ENCODE measurements at regions not wholly inside any gene's neighbourhood (a gene's known extent, or its start where the extent isn't known, plus 50 kb on each side); places are given as distances from the start of the nearest gene placed in this dataset.

DNA sequence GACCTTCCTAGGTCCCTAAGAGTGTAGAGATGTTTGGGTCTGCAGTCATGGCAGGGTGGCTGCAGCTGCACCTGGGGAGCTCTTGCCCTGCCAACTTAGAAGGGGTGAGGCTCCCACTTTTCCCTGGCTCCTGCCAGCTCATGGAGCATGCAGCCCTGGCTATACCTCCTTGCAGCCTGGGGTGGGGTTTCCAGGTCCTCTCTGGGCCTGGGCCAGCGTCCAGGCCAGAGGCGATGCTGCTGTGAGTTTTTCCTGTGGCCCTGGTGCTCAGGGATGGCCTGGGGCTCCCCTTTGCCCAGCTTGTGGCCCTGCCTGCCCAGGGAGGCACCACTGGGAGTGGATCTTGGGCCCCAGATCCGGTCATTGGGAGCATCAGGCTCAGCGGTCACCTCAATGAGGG lies 109.8 kb upstream of the FAM180A start:
- Histone ChIP-seq H4K12ac (ENCODE audit: low read depth, low read length) (no peak overlapping the region), H3K4me1 (ENCODE audit: control insufficient read depth in 1 of 2, insufficient read depth in 2 of 2, low read length in 2 of 2) (peaks cover 0 to 7% of the 10 kb centered on the region in 2 experiments), H3K9me3 (ENCODE audit: insufficient read depth, low read depth, low read length) (peaks cover 3% of the 10 kb centered on the region), H2AFZ (ENCODE audit: insufficient read depth, low read length, poor library complexity) (no peak overlapping the region), H3K23ac (ENCODE audit: low read length) (no peak overlapping the region), H3K27me3 (ENCODE audit: insufficient read depth, low read length) (no peaks in the 10 kb centered on the region), H2BK12ac (ENCODE audit: low read length) (no peak overlapping the region), H4K91ac (ENCODE audit: low read depth, low read length) (no peak overlapping the region), H3K36me3 (ENCODE audit: control insufficient read depth in 1 of 2, insufficient read depth in 2 of 2, low read length in 2 of 2) (no peaks in the 10 kb centered on the region), H3K9ac (ENCODE audit: low read length) (no peak overlapping the region), H3K4ac (ENCODE audit: low read depth, low read length) (no peak overlapping the region), H2BK120ac (ENCODE audit: insufficient read depth, low read length, poor library complexity) (no peak overlapping the region), H3K18ac (ENCODE audit: low read length) (no peak overlapping the region), H2BK5ac (ENCODE audit: low read depth, low read length, poor library complexity) (no peak overlapping the region), H3K79me1 (ENCODE audit: low read length) (no peaks in the 10 kb centered on the region), H3K27ac (ENCODE audit: low read depth, low read length) (no peak overlapping the region), H3K79me2 (ENCODE audit: control insufficient read depth, insufficient read depth, low read length, poor library complexity) (no peaks in the 10 kb centered on the region), H3K4me2 (ENCODE audit: low read length) (no peak overlapping the region), H2AK5ac (ENCODE audit: low read length) (no peak overlapping the region), H3K4me3 (ENCODE audit: low read depth, low read length) (no peak overlapping the region), H3K14ac (ENCODE audit: low read length) (no peak overlapping the region), H4K8ac (ENCODE audit: low read depth, low read length) (no peak overlapping the region)
- DNase-seq: no peak
- WGBS (ENCODE audit: extremely low coverage, insufficient coverage, insufficient read length): no CpG with 5 or more reads among the region's 4 CpGs

DNA sequence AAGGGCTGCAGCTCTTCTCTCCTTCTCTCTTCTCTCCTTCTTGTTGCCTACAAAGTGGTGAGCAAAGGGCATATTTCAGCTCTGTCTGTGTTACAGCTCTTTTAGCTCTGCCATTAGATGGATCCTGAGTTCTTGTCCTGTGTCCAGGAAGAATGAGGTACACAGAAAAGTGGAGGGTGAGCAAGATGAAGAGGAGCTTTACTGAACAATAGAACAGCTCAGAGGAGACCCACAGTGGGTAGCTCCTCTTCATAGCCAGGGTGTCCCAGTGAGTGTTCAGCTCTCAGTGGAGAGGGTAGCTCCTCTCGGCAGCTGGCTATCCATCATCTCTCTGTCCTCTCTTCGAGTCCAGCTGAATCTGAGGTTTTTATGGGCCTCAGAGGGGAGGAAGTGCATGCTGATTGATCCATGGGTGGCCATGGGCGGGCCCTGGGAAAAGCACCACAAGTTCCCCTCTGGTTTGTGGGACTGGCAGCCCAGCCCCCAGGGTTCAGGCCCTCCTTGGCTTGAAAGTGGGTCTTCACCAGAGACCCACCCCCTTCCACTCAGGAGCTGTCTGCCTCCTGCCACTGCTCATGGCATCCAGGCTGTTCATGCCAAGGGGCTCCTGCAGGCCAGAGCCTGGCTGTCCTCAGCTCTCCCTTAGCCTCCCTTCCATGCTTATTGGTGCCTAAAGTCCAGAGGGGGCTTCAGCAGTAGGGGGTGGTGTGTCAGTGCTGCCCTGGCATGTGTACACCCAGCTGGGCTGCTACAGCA lies 109.1 kb upstream of the FAM180A start:
- Histone ChIP-seq H3K4ac (ENCODE audit: low read depth, low read length) (no peak overlapping the region), H3K18ac (ENCODE audit: low read length) (no peak overlapping the region), H3K4me2 (ENCODE audit: low read length) (no peak overlapping the region), H3K79me1 (ENCODE audit: low read length) (no peaks in the 10 kb centered on the region), H4K91ac (ENCODE audit: low read depth, low read length) (no peak overlapping the region), H2BK12ac (ENCODE audit: low read length) (no peak overlapping the region), H3K27me3 (ENCODE audit: insufficient read depth, low read length) (no peaks in the 10 kb centered on the region), H3K36me3 (ENCODE audit: control insufficient read depth in 1 of 2, insufficient read depth in 2 of 2, low read length in 2 of 2) (no peaks in the 10 kb centered on the region), H2BK120ac (ENCODE audit: insufficient read depth, low read length, poor library complexity) (no peak overlapping the region), H3K14ac (ENCODE audit: low read length) (no peak overlapping the region), H2AK5ac (ENCODE audit: low read length) (no peak overlapping the region), H4K8ac (ENCODE audit: low read depth, low read length) (no peak overlapping the region), H3K23ac (ENCODE audit: low read length) (no peak overlapping the region), H3K4me3 (ENCODE audit: low read depth, low read length) (no peak overlapping the region), H2BK5ac (ENCODE audit: low read depth, low read length, poor library complexity) (no peak overlapping the region), H3K9me3 (ENCODE audit: insufficient read depth, low read depth, low read length) (peaks cover 3% of the 10 kb centered on the region), H3K79me2 (ENCODE audit: control insufficient read depth, insufficient read depth, low read length, poor library complexity) (no peaks in the 10 kb centered on the region), H2AFZ (ENCODE audit: insufficient read depth, low read length, poor library complexity) (no peak overlapping the region), H4K12ac (ENCODE audit: low read depth, low read length) (no peak overlapping the region), H3K9ac (ENCODE audit: low read length) (no peak overlapping the region), H3K27ac (ENCODE audit: low read depth, low read length) (no peak overlapping the region), H3K4me1 (ENCODE audit: control insufficient read depth in 1 of 2, insufficient read depth in 2 of 2, low read length in 2 of 2) (peaks cover 0 to 5% of the 10 kb centered on the region in 2 experiments)
- no peak for DNase-seq
- WGBS (ENCODE audit: extremely low coverage, insufficient coverage, insufficient read length): no CpG with 5 or more reads among the region's 3 CpGs

DNA sequence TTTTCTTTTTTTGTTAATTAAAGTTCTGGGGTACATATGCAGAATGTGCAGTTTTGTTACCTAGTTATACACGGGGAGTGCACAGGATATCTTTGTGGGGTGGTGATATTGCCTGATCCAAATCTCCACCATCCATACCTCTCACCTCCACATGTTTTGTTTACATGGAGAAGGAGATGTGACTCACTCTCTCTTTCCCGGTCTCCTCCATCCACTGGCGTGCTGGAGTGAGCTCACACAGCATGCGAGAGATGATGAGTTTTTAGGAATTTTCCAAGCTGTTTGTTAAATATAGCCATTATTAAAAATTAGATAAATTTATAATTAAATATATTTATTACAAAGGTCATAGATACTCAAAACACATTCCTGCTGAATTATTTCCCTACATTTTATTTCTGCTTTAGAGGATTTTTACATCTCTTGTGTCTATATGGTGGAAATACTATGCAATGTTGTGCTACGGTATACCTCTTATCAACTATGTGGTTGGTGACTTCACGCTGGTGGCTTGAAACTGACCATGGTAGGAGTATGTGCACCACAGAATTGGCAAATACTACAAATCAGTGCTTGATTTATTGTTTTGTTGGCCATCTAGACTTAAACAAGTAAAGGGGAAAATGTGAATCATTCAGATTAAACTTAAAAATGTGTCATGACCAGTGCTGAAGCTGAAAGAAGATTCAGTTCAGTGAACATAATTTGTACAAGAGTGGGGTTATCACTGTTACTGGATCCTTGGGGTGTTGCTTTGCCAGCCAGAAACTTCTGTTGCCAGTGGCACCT lies 107.9 kb upstream of the FAM180A start:
- WGBS (ENCODE audit: extremely low coverage, insufficient coverage, insufficient read length): no CpG with 5 or more reads among the region's 6 CpGs
- no peak for DNase-seq
- Histone ChIP-seq H3K79me1 (ENCODE audit: low read length) (no peaks in the 10 kb centered on the region), H3K9me3 (ENCODE audit: insufficient read depth, low read depth, low read length) (peaks cover 3% of the 10 kb centered on the region), H4K12ac (ENCODE audit: low read depth, low read length) (no peak overlapping the region), H4K91ac (ENCODE audit: low read depth, low read length) (no peak overlapping the region), H2BK5ac (ENCODE audit: low read depth, low read length, poor library complexity) (no peak overlapping the region), H3K27ac (ENCODE audit: low read depth, low read length) (no peak overlapping the region), H3K4me1 (ENCODE audit: control insufficient read depth in 1 of 2, insufficient read depth in 2 of 2, low read length in 2 of 2) (peaks cover 0 to 5% of the 10 kb centered on the region in 2 experiments), H3K4me2 (ENCODE audit: low read length) (no peak overlapping the region), H3K18ac (ENCODE audit: low read length) (no peak overlapping the region), H2AFZ (ENCODE audit: insufficient read depth, low read length, poor library complexity) (no peak overlapping the region), H3K27me3 (ENCODE audit: insufficient read depth, low read length) (no peaks in the 10 kb centered on the region), H2BK12ac (ENCODE audit: low read length) (no peak overlapping the region), H3K36me3 (ENCODE audit: control insufficient read depth in 1 of 2, insufficient read depth in 2 of 2, low read length in 2 of 2) (no peaks in the 10 kb centered on the region), H4K8ac (ENCODE audit: low read depth, low read length) (no peak overlapping the region), H3K4me3 (ENCODE audit: low read depth, low read length) (no peak overlapping the region), H2AK5ac (ENCODE audit: low read length) (no peak overlapping the region), H3K14ac (ENCODE audit: low read length) (no peak overlapping the region), H2BK120ac (ENCODE audit: insufficient read depth, low read length, poor library complexity) (no peak overlapping the region), H3K79me2 (ENCODE audit: control insufficient read depth, insufficient read depth, low read length, poor library complexity) (no peaks in the 10 kb centered on the region), H3K4ac (ENCODE audit: low read depth, low read length) (no peak overlapping the region), H3K23ac (ENCODE audit: low read length) (no peak overlapping the region), H3K9ac (ENCODE audit: low read length) (no peak overlapping the region)

DNA sequence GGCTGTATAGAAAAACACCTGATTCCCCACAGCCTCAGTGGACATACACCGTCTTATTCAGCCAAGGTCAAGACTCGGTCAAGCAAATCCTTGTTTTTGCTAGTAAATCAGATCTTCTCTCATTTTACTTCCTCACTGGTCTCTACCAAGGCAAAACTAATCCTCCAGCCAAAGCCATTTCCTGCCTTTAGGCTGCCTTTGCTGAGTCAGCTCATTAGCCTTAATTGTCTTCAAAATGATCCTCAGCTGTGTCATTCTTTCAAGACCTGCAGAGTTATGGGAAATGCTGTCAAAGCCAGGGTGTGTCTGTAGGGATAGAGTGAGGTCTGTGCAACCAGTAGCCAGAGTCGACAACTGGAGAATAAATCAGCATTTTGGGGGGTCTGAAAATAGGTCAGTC lies 107.2 kb upstream of the FAM180A start:
- H3K23ac ChIP-seq (ENCODE audit: low read length): no peak overlapping the region
- H2AFZ ChIP-seq (ENCODE audit: insufficient read depth, low read length, poor library complexity): no peak overlapping the region
- H3K4me3 ChIP-seq (ENCODE audit: low read depth, low read length): no peak overlapping the region
- no peak overlapping the region for H3K27ac ChIP-seq (ENCODE audit: low read depth, low read length)
- no peaks in the 10 kb centered on the region for H3K79me2 ChIP-seq (ENCODE audit: control insufficient read depth, insufficient read depth, low read length, poor library complexity)
- DNase-seq: no peak
- no peaks in the 10 kb centered on the region for H3K36me3 ChIP-seq (ENCODE audit: control insufficient read depth in 1 of 2, insufficient read depth in 2 of 2, low read length in 2 of 2)
- H4K8ac ChIP-seq (ENCODE audit: low read depth, low read length): no peak overlapping the region
- H4K12ac ChIP-seq (ENCODE audit: low read depth, low read length): no peak overlapping the region
- no peak overlapping the region for H3K9ac ChIP-seq (ENCODE audit: low read length)
- no peaks in the 10 kb centered on the region for H3K27me3 ChIP-seq (ENCODE audit: insufficient read depth, low read length)
- no peak overlapping the region for H2BK12ac ChIP-seq (ENCODE audit: low read length)
- no peak overlapping the region for H3K4ac ChIP-seq (ENCODE audit: low read depth, low read length)
- H4K91ac ChIP-seq (ENCODE audit: low read depth, low read length): no peak overlapping the region
- no peak overlapping the region for H2BK5ac ChIP-seq (ENCODE audit: low read depth, low read length, poor library complexity)
- peaks cover 3% of the 10 kb centered on the region for H3K9me3 ChIP-seq (ENCODE audit: insufficient read depth, low read depth, low read length)
- WGBS (ENCODE audit: extremely low coverage, insufficient coverage, insufficient read length): no CpG with 5 or more reads among the region's 3 CpGs
- H3K4me2 ChIP-seq (ENCODE audit: low read length): peak overlapping the region; percentile 7
- no peaks in the 10 kb centered on the region for H3K79me1 ChIP-seq (ENCODE audit: low read length)
- H3K14ac ChIP-seq (ENCODE audit: low read length): no peak overlapping the region
- no peak overlapping the region for H2BK120ac ChIP-seq (ENCODE audit: insufficient read depth, low read length, poor library complexity)
- peaks cover 0 to 5% of the 10 kb centered on the region in 2 experiments for H3K4me1 ChIP-seq (ENCODE audit: control insufficient read depth in 1 of 2, insufficient read depth in 2 of 2, low read length in 2 of 2)
- no peak overlapping the region for H3K18ac ChIP-seq (ENCODE audit: low read length)
- H2AK5ac ChIP-seq (ENCODE audit: low read length): no peak overlapping the region

Measured in trophoblast cell (in vitro differentiated cells and primary cell).